Common myeloid progenitor, CD34-positive (primary cell): ENCODE measurements at regions not wholly inside any gene's neighbourhood (a gene's known extent, or its start where the extent isn't known, plus 50 kb on each side); places are given as distances from the start of the nearest gene placed in this dataset.
"Not testable (repeated sequence)": the region's sequence is repeated elsewhere in the genome, so short reads cannot be mapped to it uniquely, and the experiment has no call there.

ENCODE experiments used
- CTCF ChIA-PET: fragments of 350-600 bp; sonication (Branson Sonifier 250); formaldehyde crosslinking; loops from one replicate; lab custom pipeline; 2021; ENCODE audit warnings: antibody characterized with exemption; lab: Charles Lee
- POLR2A ChIA-PET: fragments of 350-600 bp; sonication (Branson Sonifier 250); formaldehyde crosslinking; loops from one replicate; lab custom pipeline; 2021; ENCODE audit warnings: antibody characterized with exemption; lab: Charles Lee
- DNase-seq, 3 donors: peaks; one replicate each; pipeline versions ENCODE4 v3.0.0 to v3.0.0-alpha.2; 2013
- H3K27ac ChIP-seq, 2 experiments: 1 replicate in 1 of 2; 2 replicates in 1 of 2; pipeline ENCODE4 v1.7.0; 2013; ENCODE audit warnings: inconsistent platforms in 2 of 2, low read length in 2 of 2, mild to moderate bottlenecking in 2 of 2, low read depth in 1 of 2, moderate library complexity in 1 of 2; ENCODE audit not compliant: severe bottlenecking in 2 of 2, insufficient read depth in 1 of 2, poor library complexity in 1 of 2
- H3K27me3 ChIP-seq, 5 experiments: replicated peaks in 2 of 5; 1 replicate in 3 of 5; 2 replicates in 2 of 5; pipeline versions ENCODE4 v1.6.1 to v1.7.0; 2013; ENCODE audit warnings: low read length in 4 of 5, mild to moderate bottlenecking in 2 of 5, moderate library complexity in 2 of 5, inconsistent platforms in 1 of 5; ENCODE audit not compliant: insufficient read depth in 5 of 5, control insufficient read depth in 4 of 5
- H3K36me3 ChIP-seq, 4 experiments: 1 replicate in 2 of 4; 2 replicates in 2 of 4; pipeline versions ENCODE4 v1.6.1 to v1.7.0; 2013; ENCODE audit warnings: low read length in 3 of 4, control low read depth in 1 of 4, mild to moderate bottlenecking in 1 of 4; ENCODE audit not compliant: control insufficient read depth in 4 of 4, insufficient read depth in 4 of 4
- H3K4me1 ChIP-seq, 4 experiments: 1 replicate in 3 of 4; 2 replicates in 1 of 4; pipeline versions ENCODE4 v1.6.1 to v1.7.1; 2013; ENCODE audit warnings: low read length in 3 of 4, mild to moderate bottlenecking in 3 of 4, control low read depth in 1 of 4, inconsistent platforms in 1 of 4, moderate library complexity in 1 of 4; ENCODE audit not compliant: control insufficient read depth in 4 of 4, insufficient read depth in 4 of 4; ENCODE audit errors: control extremely low read depth in 1 of 4
- H3K4me3 ChIP-seq, 7 experiments: 1 replicate in 4 of 7; 2 replicates in 3 of 7; pipeline versions ENCODE4 v1.5.1 to v1.7.0; 2013; ENCODE audit warnings: mild to moderate bottlenecking in 7 of 7, low read length in 6 of 7, moderate library complexity in 6 of 7, inconsistent platforms in 2 of 7, low read depth in 2 of 7, control low read depth in 1 of 7; ENCODE audit not compliant: insufficient read depth in 4 of 7, control insufficient read depth in 1 of 7; ENCODE audit errors: extremely low read depth in 1 of 7
- H3K9me3 ChIP-seq, 5 experiments: 1 replicate in 4 of 5; 2 replicates in 1 of 5; pipeline versions ENCODE4 v1.6.1 to v1.7.1; 2013; ENCODE audit warnings: low read length in 4 of 5, mild to moderate bottlenecking in 2 of 5, inconsistent platforms in 1 of 5, low read depth in 1 of 5, moderate library complexity in 1 of 5; ENCODE audit not compliant: control insufficient read depth in 4 of 5, insufficient read depth in 2 of 5; ENCODE audit errors: control extremely low read depth in 1 of 5
- WGBS: methylation state at CpG from one replicate; pipeline ENCODE4 v1.1.5; 2013; ENCODE audit not compliant: insufficient coverage; 5-methylcytosine and 5-hydroxymethylcytosine counted together

DNA sequence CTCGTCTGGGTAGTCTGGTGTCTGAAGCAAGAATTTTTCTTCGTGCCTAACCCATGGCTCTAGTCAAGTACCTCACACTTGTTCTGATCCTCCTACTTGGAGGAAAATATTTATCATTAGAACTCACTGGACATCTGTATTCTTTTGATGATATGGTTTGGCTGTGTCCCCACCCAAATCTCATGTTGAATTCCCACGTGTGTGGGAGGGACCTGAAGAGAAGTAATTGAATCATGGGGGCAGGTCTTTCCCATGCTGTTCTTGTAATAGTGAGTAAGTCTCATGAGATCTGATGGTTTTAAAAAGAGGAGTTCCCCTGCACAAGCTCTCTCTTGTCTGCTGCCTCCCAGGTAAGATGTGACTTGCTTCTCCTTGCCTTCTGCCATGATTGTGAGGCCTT, 137.7 kb upstream of the TSC22D2 start:
- H3K27ac ChIP-seq, H3K36me3 ChIP-seq, POLR2A ChIA-PET, H3K9me3 ChIP-seq, H3K27me3 ChIP-seq, H3K4me1 ChIP-seq, H3K4me3 ChIP-seq, CTCF ChIA-PET, DNase-seq: not testable (repeated sequence)
- 100% methylated on average over 1 of the region's 3 CpGs for WGBS

DNA sequence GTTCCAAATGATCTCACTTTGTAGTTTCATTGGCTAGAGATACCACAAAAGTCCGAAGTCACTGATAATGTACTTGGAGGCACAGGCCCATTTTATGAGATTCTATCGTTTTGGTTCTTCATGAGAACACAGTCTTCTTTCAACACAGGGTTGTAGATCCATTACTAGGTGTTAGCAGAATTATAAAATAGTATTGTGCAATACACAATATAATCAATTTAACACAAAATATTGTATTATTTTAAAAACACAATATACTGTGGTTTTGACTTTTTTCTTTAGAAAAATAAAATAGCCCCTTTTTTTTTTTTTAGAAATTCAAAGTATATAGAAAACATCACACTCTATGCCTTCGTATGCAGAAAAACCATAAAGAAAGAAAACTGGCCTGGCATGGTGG, 138.6 kb upstream of the TSC22D2 start:
- 94% methylated on average over 2 of the region's 3 CpGs for WGBS
- no peaks in the 10 kb centered on the region for H3K27me3 ChIP-seq
- no peaks in the 10 kb centered on the region for H3K36me3 ChIP-seq
- no peak overlapping the region for H3K4me3 ChIP-seq
- no peak overlapping the region for H3K27ac ChIP-seq
- no peaks in the 10 kb centered on the region for H3K9me3 ChIP-seq
- no peak for DNase-seq
- ChIA-PET CTCF (interaction anchor here (1.3 kb wide), 1 partner anchor 13 kb away, joined by 4 read pairs; no protein-coding TSS in a partner anchor), POLR2A (no interaction called here)
- no peaks in the 10 kb centered on the region for H3K4me1 ChIP-seq

DNA sequence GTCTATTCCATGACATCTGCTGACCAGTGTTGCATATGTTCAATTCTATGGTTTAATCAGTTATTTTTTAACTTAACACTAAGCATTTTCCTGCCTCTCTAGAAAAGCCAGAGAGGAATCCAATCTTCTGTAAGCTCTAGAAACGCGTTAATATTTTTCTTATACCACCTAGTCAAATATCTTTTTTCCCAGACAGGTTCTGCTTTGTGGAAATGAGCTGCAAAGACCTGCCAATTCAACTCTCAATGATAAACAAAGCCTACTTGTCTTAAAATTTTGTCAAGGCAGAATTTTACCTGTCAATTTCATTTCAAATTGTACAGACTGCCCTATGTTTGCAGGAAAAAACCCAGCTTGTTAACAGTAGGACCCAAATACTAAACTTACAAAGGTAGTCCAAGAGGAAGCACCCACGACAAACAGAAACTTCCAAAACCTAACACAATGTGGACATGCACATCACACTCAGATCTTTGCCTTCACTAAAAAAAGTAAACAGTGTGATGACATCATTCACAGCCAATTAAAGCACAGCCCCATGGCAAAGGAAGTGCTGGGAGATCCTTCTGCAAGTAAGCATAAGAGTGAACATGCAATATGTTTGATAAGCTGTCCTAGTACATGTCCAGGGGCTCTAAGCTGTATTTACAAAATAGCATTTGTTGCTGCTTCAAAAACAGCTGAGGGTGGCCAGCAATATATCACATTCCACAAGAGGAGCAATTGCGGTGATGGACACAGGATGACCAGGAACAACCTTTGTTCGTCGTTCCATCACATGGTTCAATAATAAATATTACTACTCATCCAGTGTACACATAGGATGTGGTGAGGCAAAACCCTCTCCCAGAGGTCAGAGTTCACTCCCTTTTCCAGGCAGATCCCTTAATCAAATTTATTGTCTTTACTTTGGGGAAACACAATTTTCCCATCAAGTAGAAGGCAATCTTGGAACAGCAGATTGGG, 139.4 kb upstream of the TSC22D2 start:
- H3K4me3 ChIP-seq: no peak overlapping the region
- H3K27ac ChIP-seq: no peak overlapping the region
- H3K9me3 ChIP-seq: no peaks in the 10 kb centered on the region
- ChIA-PET POLR2A (interaction anchor here (0.6 kb wide), 1 partner anchor 16 kb away, joined by 3 read pairs; no protein-coding TSS in a partner anchor), CTCF (interaction anchor here (0.6 to 1.3 kb wide), 2 partner anchors 14 to 236 kb away, joined by 3 to 4 read pairs; no protein-coding TSS in a partner anchor)
- no peaks in the 10 kb centered on the region for H3K27me3 ChIP-seq
- WGBS: 84% methylated on average over 3 of the region's 6 CpGs
- no peaks in the 10 kb centered on the region for H3K36me3 ChIP-seq
- DNase-seq: no peak
- no peaks in the 10 kb centered on the region for H3K4me1 ChIP-seq

DNA sequence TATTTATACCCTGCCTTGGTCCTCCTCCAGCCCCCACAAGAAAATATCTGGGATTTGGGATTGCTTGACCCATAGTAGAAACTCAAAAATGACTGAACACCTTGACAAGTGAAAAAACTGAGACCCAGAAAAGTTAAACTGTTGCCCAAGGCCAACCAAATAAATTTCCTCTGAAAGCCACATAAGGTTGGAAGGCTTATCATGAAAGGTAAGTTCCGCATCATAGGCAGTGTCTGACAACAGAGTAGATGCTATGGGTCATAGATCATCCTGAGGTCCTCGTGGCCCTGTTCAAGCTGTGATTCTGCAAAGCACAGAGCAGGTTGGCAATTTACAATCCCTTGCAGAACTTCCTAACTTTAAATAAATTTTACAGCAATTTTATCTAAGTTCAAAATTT, 140.8 kb upstream of the TSC22D2 start:
- 88% methylated on average over 2 of the region's 2 CpGs for WGBS

DNA sequence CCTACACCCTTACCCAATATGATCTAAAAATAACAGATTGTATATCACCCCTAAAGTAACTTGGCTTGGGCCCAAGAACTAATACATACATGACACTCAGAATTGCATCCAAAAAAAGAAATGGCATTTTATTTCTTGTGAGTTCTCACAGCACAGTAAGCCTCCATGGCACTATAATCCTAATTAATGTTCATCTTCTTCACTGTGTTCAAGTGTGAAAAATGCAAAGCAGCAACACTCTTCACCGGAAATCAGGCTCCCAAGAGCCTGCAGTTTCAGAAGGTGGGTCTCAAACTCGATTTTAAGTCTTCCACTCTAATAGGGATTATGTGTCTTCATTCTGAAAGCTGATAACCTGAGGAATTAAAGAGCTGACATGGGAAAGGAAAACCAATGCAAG, 142.8 kb upstream of the TSC22D2 start:
- ChIA-PET POLR2A (no interaction called here), CTCF (interaction anchor here (0.8 to 1.8 kb wide), 2 partner anchors 11 to 27 kb away, joined by 3 to 6 read pairs; no protein-coding TSS in a partner anchor)
- Histone ChIP-seq H3K27ac (no peak overlapping the region), H3K4me3 (no peak overlapping the region), H3K27me3 (no peaks in the 10 kb centered on the region), H3K36me3 (no peaks in the 10 kb centered on the region), H3K9me3 (no peaks in the 10 kb centered on the region), H3K4me1 (no peaks in the 10 kb centered on the region)
- no CpG with 5 or more reads among the region's 2 CpGs for WGBS
- no peak for DNase-seq

More for the DNA sequence above, 140.8 kb upstream of the TSC22D2 start:
- no peaks in the 10 kb centered on the region for H3K27me3 ChIP-seq
- ChIA-PET POLR2A (no interaction called here), CTCF (interaction anchor here (0.9 to 1.8 kb wide), 3 partner anchors 13 to 35 kb away, joined by 3 to 6 read pairs (median 3); no protein-coding TSS in a partner anchor)
- H3K4me3 ChIP-seq: no peak overlapping the region
- no peaks in the 10 kb centered on the region for H3K4me1 ChIP-seq
- no peaks in the 10 kb centered on the region for H3K9me3 ChIP-seq
- H3K36me3 ChIP-seq: no peaks in the 10 kb centered on the region
- H3K27ac ChIP-seq: no peak overlapping the region
- DNase-seq: no peak

DNA sequence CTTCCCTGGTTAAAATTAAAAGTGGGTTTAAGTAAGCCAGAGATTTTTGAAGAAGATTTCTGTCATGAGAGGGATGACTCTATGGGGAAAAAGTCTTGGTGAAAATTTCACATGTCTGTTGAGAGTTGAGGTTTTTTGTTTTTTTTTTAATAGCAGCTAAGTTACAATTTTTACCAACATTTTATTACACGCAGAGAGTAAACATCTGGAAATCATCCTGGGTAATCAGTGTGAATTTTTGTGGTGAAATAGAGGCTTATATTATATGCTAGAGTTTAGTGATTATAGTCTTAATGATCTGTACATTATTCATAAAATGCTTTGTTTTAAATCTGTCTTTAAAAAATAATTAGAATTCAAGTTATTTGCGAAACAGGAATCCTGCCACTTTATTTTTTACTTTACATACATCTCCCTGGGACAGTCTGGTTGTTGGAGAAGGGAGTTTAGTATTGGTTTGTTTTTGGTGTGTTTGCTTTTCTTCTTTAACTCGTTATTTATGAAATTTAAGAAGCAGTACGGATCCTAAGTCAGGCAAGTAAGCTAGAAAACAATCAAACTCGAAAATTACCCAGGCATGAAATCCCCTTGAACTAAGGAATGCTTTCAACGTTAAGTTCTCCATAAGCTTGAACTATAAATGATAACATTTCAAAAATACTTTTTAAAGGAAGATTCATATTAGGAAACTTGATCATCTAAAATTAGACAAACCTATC, 143.4 kb upstream of the TSC22D2 start:
- Histone ChIP-seq H3K4me3 (no peak overlapping the region), H3K27me3 (no peaks in the 10 kb centered on the region), H3K36me3 (no peaks in the 10 kb centered on the region), H3K9me3 (no peaks in the 10 kb centered on the region), H3K4me1 (no peaks in the 10 kb centered on the region), H3K27ac (no peak overlapping the region)
- DNase-seq: no peak
- ChIA-PET POLR2A (no interaction called here), CTCF (interaction anchor here (0.8 kb wide), 1 partner anchor 28 kb away, joined by 3 read pairs; no protein-coding TSS in a partner anchor)
- no CpG with 5 or more reads among the region's 6 CpGs for WGBS
